GM18505 (cell line): ENCODE measurements at regions not wholly inside any gene's neighbourhood (a gene's known extent, or its start where the extent isn't known, plus 50 kb on each side); places are given as distances from the start of the nearest gene placed in this dataset.

Experiments
- ATAC-seq: cut with Tn5 transposase; IDR thresholded peaks from one replicate; pipeline ENCODE4 v1.9.1; 2021; ENCODE audit not compliant: unreplicated experiment
- POLR2A ChIP-seq: IDR thresholded peaks from 4 replicates; pipeline ENCODE4 v1.6.1; 2011; ENCODE audit warnings: borderline replicate concordance; ENCODE audit not compliant: insufficient read depth, insufficient read length; ENCODE audit errors: extremely low read depth

DNA sequence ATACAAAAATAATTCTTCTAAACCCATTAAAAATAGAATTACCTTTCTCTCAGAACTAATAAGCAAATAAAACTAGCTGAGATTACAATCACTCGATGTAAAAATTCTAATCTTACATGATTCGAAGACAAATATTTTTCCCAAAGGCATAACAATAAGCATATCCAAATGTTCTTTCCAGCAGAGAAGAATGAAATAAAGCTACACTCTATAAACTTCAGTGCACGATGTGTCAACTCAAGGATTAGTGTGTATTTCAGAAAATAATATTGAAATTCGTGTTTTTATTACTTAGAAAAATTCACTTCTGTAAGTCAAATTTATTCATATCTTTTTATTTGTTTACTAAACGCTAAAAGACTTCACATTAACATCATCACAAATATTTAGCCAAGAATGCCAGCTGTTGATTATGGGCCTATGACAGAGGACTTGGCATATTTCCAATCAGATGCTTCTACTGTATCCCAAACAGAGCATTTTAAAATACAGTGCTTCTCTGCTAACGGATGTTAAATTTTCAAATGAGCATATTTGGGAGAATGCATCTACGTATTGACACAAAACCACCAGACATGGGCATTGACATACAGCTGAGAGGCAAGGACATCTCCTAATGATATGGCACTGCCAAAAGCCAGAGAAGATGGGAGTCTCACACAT, 54.7 kb upstream of the PDE7B start:
- ATAC-seq, result no peak
- TF ChIP-seq POLR2A, result no peak

DNA sequence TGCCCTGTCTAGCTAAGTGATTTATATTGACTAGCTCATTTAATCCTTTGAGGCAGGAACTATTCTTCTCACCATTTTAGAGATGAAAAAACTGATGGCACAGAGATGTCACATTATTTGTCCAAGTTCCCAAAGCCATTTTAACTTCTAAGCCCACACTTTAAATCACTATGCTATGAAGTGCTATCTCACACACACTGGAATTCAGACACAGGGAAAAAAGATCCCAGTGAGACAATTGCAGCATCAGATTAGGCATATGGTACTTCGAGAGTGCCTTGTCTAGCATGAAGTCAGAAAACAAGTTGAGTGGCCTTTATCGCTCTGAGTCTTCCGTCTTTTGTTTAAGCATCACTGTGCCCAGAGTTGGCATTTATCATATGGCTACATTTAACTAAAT, 54.1 kb upstream of the PDE7B start:
- TF ChIP-seq POLR2A, result no peak
- ATAC-seq, result no peak

DNA sequence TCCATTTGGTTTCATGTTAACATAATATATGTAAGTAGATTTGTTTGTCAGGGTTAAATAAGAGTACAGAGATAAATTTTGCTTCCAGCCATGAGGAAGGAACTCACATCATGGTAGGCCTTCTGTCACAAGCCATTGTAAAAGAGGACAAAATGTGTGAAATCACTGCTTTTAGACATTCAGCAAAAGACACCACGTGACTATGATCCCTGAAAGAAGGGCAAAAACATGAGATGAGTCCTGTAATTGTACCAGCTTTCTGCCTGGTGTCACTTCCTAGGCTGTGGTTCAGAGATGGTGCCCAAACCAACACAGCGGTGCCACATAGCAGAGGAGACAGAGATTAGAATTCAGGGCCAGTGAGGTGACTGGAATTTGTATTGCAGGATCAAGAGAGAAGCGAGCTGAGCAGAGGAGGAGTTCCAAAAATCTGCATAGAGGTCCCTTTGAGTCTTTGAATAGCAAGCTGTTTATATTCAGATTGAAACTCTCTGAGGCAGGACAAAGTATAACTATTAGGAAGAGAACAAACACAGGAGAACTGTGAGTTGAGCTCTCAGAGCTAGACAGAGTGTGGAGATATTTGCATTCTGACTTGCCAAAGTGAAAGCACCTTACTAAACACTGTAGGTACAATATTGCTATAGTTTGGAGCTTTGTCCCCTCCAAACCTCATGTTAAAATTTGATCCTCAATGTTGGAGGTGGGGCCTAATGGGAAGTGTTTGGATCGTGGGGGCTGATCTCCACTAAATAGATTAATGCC, 52.6 kb upstream of the PDE7B start:
- ATAC-seq, result no peak
- TF ChIP-seq POLR2A, result no peak
